ENCODE measurements at regions not wholly inside any gene's neighbourhood (a gene's known extent, or its start where the extent isn't known, plus 50 kb on each side); places are given as distances from the start of the nearest gene placed in this dataset.

DNA sequence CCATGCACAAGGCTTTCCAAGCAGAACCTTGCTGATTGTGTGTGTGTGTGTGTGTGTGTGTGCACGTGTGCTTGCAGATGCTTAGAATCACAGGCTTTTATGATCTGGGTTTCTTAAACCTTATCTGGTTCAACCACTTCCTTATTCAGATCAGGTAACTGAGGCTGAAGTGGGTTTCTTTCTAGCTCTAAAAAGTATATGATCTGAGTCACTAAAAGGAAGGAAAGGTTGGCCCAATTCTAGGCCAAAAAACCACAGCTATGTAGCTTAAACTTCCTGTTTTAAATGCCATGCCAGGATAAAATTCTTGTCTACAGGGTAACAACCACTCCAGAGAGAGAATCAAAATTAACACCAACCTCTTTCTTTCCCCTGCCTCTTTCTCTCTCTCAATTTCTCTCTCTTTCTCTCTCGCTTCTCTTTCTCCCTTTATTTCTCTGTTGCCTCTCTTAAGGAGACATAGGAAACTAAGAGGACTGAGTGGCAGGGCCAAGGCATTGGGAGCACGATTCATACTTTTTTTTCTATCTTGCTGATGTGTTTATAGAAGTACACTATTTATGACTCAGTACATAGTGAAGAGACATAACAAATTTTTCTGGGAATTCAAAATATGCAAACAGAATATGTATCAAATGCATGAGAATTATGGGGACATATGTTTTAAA is 140.3 kb downstream of the TRIB2 start:
- TF ChIP-seq, protein P1, sequence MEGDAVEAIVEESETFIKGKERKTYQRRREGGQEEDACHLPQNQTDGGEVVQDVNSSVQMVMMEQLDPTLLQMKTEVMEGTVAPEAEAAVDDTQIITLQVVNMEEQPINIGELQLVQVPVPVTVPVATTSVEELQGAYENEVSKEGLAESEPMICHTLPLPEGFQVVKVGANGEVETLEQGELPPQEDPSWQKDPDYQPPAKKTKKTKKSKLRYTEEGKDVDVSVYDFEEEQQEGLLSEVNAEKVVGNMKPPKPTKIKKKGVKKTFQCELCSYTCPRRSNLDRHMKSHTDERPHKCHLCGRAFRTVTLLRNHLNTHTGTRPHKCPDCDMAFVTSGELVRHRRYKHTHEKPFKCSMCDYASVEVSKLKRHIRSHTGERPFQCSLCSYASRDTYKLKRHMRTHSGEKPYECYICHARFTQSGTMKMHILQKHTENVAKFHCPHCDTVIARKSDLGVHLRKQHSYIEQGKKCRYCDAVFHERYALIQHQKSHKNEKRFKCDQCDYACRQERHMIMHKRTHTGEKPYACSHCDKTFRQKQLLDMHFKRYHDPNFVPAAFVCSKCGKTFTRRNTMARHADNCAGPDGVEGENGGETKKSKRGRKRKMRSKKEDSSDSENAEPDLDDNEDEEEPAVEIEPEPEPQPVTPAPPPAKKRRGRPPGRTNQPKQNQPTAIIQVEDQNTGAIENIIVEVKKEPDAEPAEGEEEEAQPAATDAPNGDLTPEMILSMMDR (CRISPR knock-in tag; IDR thresholded peaks at IDR 0.05): no peak
- no peak for TF ChIP-seq ZNF101 (CRISPR knock-in tag; IDR thresholded peaks at IDR 0.05; ENCODE audit: borderline replicate concordance, low read depth)
- TF ChIP-seq TOE1 (CRISPR knock-in tag; IDR thresholded peaks at IDR 0.05): no peak
- TF ChIP-seq ZNF605 (CRISPR knock-in tag; IDR thresholded peaks at IDR 0.05): no peak
- no peak for TF ChIP-seq XBP1 (CRISPR knock-in tag; IDR thresholded peaks at IDR 0.05)
- TF ChIP-seq, protein P2, sequence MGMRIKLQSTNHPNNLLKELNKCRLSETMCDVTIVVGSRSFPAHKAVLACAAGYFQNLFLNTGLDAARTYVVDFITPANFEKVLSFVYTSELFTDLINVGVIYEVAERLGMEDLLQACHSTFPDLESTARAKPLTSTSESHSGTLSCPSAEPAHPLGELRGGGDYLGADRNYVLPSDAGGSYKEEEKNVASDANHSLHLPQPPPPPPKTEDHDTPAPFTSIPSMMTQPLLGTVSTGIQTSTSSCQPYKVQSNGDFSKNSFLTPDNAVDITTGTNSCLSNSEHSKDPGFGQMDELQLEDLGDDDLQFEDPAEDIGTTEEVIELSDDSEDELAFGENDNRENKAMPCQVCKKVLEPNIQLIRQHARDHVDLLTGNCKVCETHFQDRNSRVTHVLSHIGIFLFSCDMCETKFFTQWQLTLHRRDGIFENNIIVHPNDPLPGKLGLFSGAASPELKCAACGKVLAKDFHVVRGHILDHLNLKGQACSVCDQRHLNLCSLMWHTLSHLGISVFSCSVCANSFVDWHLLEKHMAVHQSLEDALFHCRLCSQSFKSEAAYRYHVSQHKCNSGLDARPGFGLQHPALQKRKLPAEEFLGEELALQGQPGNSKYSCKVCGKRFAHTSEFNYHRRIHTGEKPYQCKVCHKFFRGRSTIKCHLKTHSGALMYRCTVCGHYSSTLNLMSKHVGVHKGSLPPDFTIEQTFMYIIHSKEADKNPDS (CRISPR knock-in tag; IDR thresholded peaks at IDR 0.05): no peak
- no peak for TF ChIP-seq HNRNPUL1 (IDR thresholded peaks at IDR 0.05; ENCODE audit: low read depth, low read length)
- TF ChIP-seq YY1 (IDR thresholded peaks at IDR 0.05; ENCODE audit: insufficient read depth, insufficient replicate concordance, low read depth, low read length): no peak
- TF ChIP-seq ESRRA (CRISPR knock-in tag; IDR thresholded peaks at IDR 0.05; ENCODE audit: low read depth): no peak
- no peak for TF ChIP-seq EP300 (IDR thresholded peaks at IDR 0.05; ENCODE audit: low read depth in 2 of 2, low read length in 2 of 2)
- no peak for TF ChIP-seq EP300 (CRISPR knock-in tag; IDR thresholded peaks at IDR 0.05; ENCODE audit: borderline replicate concordance)

Data from HepG2 (cell line).